Dermis microvascular lymphatic vessel endothelial cell (primary cell): ENCODE measurements at regions not wholly inside any gene's neighbourhood (a gene's known extent, or its start where the extent isn't known, plus 50 kb on each side); places are given as distances from the start of the nearest gene placed in this dataset.

Experiments used
- DNase-seq, 2 donors: peaks; one replicate each; pipeline versions ENCODE4 v3.0.0 to v3.0.0-alpha.2; 2010; ENCODE audit warnings: low read depth in 2 of 2

- DNase-seq, result no peak
Measured at GRCh38 chr7:113825832-113826231, 93.0 kb downstream of the PPP1R3A start.

GRCh38 chr7:113824117-113824823 is 94.5 kb downstream of the PPP1R3A start:
- no peak for DNase-seq

GRCh38 chr7:113819474-113819873 is 99.3 kb downstream of the PPP1R3A start:
- DNase-seq, result no peak

GRCh38 chr7:113816639-113817038 is 102.2 kb downstream of the PPP1R3A start:
- no peak for DNase-seq

GRCh38 chr7:113813471-113813870 is 105.3 kb downstream of the PPP1R3A start:
- no peak for DNase-seq

- peak in 1 of 2 donors; percentile 29 for DNase-seq
Measured at GRCh38 chr7:113812591-113813255, 106.1 kb downstream of the PPP1R3A start.

GRCh38 chr7:113810080-113810744 is 108.6 kb downstream of the PPP1R3A start:
- DNase-seq, result peak in 1 of 2 donors; percentile 26

- DNase-seq, result no peak
Measured at GRCh38 chr7:113809581-113809980, 109.2 kb downstream of the PPP1R3A start.

GRCh38 chr7:113806633-113807327 is 112.0 kb downstream of the PPP1R3A start:
- no peak for DNase-seq

GRCh38 chr7:113805976-113806375 is 112.8 kb downstream of the PPP1R3A start:
- no peak for DNase-seq

GRCh38 chr7:113804475-113805095 is 114.2 kb downstream of the PPP1R3A start:
- no peak for DNase-seq

- DNase-seq, result peak in 1 of 2 donors; percentile 61
Measured at GRCh38 chr7:113801751-113802150, 117.1 kb downstream of the PPP1R3A start.

- DNase-seq, result no peak
Measured at GRCh38 chr7:113800826-113801225, 118.0 kb downstream of the PPP1R3A start.

- no peak for DNase-seq
Measured at GRCh38 chr7:113799896-113800295, 118.9 kb downstream of the PPP1R3A start.

GRCh38 chr7:113797420-113798010 is 121.3 kb downstream of the PPP1R3A start:
- DNase-seq, result peak; percentile 52 to 76

GRCh38 chr7:113796557-113796956 is 122.3 kb downstream of the PPP1R3A start:
- DNase-seq, result peak; percentile 80 to 98

GRCh38 chr7:113794573-113794972 is 124.2 kb downstream of the PPP1R3A start:
- no peak for DNase-seq

GRCh38 chr7:113793171-113793570 is 125.6 kb downstream of the PPP1R3A start:
- DNase-seq, result no peak

- peak in 1 of 2 donors; percentile 17 for DNase-seq
Measured at GRCh38 chr7:113790025-113790424, 128.8 kb downstream of the PPP1R3A start.

- no peak for DNase-seq
Measured at GRCh38 chr7:113787106-113787505, 131.7 kb downstream of the PPP1R3A start.

GRCh38 chr7:113784956-113785355 is 133.9 kb downstream of the PPP1R3A start:
- no peak for DNase-seq
